Cardiac muscle cell (in vitro differentiated cells and primary cell): ENCODE measurements at regions not wholly inside any gene's neighbourhood (a gene's known extent, or its start where the extent isn't known, plus 50 kb on each side); places are given as distances from the start of the nearest gene placed in this dataset.

Experiments used
- DNase-seq, 2 donors: peaks; one replicate each; pipeline versions ENCODE4 v3.0.0 to v3.0.0-alpha.2; 2010 to 2017; ENCODE audit warnings: low read depth in 1 of 2, low spot score in 1 of 2
- H3K27ac ChIP-seq: fragments of 200-600 bp; sonication (generic); 2 replicates; pipeline ENCODE4 v1.5.1; 2016
- H3K27me3 ChIP-seq: fragments of 200-600 bp; sonication (generic); 2 replicates; pipeline ENCODE4 v1.6.0; 2016; ENCODE audit warnings: control low read depth
- H3K36me3 ChIP-seq: fragments of 200-600 bp; sonication (generic); 2 replicates; pipeline ENCODE4 v1.5.1; 2016; ENCODE audit warnings: control low read depth
- H3K4me1 ChIP-seq: fragments of 200-600 bp; sonication (generic); 2 replicates; pipeline ENCODE4 v1.8.1; 2017; ENCODE audit warnings: low read depth, mild to moderate bottlenecking, mixed run types
- H3K4me3 ChIP-seq: fragments of 200-600 bp; sonication (generic); 2 replicates; pipeline ENCODE4 v1.5.1; 2016; ENCODE audit warnings: mild to moderate bottlenecking
- H3K9me3 ChIP-seq: fragments of 200-600 bp; sonication (generic); 2 replicates; pipeline ENCODE4 v1.5.1; 2017; ENCODE audit warnings: low read depth, mild to moderate bottlenecking, control low read depth
- CTCF ChIP-seq: IDR thresholded peaks from 2 replicates; pipeline ENCODE4 v1.5.1; 2012; ENCODE audit warnings: low read depth, mild to moderate bottlenecking, low read length

DNA sequence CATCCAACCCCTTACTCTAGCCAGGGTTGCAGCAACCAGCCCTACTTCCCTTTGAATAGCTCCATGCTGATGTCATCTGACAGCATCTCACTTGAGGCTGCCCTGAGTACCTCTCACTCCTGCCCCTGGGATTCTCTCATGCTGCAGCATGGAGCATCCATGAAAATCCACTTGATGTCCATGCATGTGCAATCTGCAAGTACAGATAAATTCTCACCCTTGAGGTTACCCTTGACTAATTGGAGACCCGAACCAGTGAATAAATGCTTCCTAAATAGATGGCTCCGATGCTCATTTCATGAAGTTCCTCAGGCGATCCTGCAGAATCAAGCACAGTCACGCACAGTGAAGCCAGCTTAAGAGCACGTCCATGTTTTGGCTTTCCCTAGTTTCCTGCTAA lies 298.3 kb downstream of the RBM43 start:
- Histone ChIP-seq H3K36me3 (no peaks in the 10 kb centered on the region), H3K4me1 (no peaks in the 10 kb centered on the region), H3K4me3 (no peak overlapping the region), H3K9me3 (no peaks in the 10 kb centered on the region), H3K27me3 (no peaks in the 10 kb centered on the region), H3K27ac (no peak overlapping the region)
- TF ChIP-seq CTCF, result no peak
- DNase-seq, result no peak

DNA sequence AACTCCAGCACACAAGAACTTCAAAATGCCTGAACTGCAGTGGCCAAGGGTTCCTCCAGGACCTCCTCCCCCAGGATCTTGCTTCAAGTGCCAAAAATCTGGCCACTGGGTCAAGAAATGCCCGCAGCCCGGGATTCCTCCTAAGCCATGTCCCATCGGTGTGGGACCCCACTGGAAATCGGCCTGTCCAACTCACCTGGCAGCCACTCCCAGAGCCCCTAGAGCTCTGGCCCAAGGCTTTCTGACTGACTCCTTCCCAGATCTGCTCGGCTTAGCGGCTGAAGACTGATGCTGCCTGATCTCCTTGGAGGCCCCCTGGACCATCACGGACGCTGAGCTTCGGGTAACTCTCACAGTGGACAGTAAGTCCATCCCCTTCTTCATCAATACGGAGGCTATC lies 306.4 kb downstream of the RBM43 start:
- DNase-seq, result no peak
- no peak for TF ChIP-seq CTCF
- no peak overlapping the region for H3K4me3 ChIP-seq
- H3K36me3 ChIP-seq, result no peaks in the 10 kb centered on the region
- H3K9me3 ChIP-seq, result no peaks in the 10 kb centered on the region
- no peak overlapping the region for H3K27ac ChIP-seq
- no peaks in the 10 kb centered on the region for H3K4me1 ChIP-seq
- H3K27me3 ChIP-seq, result no peaks in the 10 kb centered on the region

DNA sequence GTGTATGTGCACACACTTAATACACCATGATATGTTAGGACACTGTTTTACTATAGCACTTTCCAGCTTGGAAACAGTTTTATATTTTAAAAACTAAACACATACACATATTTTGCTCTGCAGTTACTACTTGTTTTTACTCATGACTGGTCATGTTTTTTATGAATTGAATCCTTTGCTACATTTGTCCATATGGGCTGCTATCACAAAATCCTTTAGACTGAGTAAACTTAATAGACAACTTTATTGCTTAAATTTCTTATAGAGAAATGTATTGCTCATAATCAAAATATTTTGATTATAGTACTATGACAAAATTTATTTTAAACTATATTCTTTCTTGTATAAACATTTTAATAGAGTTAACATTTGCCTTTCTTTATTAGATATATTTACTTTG lies 314.8 kb downstream of the RBM43 start:
- Histone ChIP-seq H3K4me1 (no peaks in the 10 kb centered on the region), H3K27me3 (no peaks in the 10 kb centered on the region), H3K4me3 (no peak overlapping the region), H3K36me3 (no peaks in the 10 kb centered on the region), H3K9me3 (no peaks in the 10 kb centered on the region), H3K27ac (no peak overlapping the region)
- DNase-seq, result no peak
- no peak for TF ChIP-seq CTCF

- Histone ChIP-seq H3K4me3 (no peak overlapping the region), H3K4me1 (no peaks in the 10 kb centered on the region), H3K27ac (no peak overlapping the region), H3K36me3 (no peaks in the 10 kb centered on the region), H3K27me3 (no peaks in the 10 kb centered on the region), H3K9me3 (no peaks in the 10 kb centered on the region)
- TF ChIP-seq CTCF, result no peak
- DNase-seq, result no peak
Measured at GRCh38 chr2:150944315-150944714, 317.3 kb downstream of the RBM43 start.

DNA sequence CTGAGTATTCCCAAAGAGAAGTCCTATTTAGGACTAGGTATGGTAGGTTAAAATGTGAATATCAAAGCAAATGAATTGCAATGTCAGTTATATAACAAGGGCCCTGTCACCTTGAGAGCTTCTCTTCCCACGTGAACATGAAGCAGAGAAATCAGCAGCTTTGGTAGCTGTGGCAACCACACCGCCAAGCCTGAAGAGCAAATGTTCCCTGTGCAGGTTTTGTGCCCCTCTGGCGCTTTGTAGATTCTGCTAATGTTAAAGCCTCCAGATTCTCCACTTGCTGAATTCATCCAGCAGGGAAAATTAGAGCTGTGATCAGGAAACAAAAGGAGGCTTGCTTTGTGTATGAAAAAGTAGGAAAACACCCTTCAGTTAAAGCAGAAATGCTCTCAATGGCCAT lies 322.6 kb downstream of the RBM43 start:
- H3K9me3 ChIP-seq, result no peaks in the 10 kb centered on the region
- no peak overlapping the region for H3K27ac ChIP-seq
- no peaks in the 10 kb centered on the region for H3K36me3 ChIP-seq
- H3K4me3 ChIP-seq, result no peak overlapping the region
- no peak for TF ChIP-seq CTCF
- no peaks in the 10 kb centered on the region for H3K27me3 ChIP-seq
- peak in 1 of 2 donors; percentile 39 for DNase-seq
- H3K4me1 ChIP-seq, result no peaks in the 10 kb centered on the region

DNA sequence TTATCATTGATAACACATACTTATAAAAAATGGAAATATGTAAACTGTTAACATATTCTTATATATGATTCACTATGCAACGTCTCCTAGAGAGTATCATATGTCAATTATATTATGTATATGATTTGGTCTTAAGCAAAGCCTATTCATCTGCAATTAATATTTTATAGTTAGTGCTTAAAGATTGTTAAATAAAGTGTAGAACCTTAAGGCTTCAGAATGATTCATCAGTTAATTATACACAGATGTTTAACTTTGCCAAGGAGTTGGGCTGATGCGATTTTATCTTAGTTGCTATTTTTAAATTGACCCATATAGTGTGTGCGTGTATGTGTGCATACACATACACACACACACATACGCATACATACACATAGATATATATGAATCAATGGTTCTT lies 323.1 kb downstream of the RBM43 start:
- no peaks in the 10 kb centered on the region for H3K27me3 ChIP-seq
- no peak overlapping the region for H3K27ac ChIP-seq
- DNase-seq, result no peak
- H3K4me1 ChIP-seq, result no peaks in the 10 kb centered on the region
- TF ChIP-seq CTCF, result no peak
- no peak overlapping the region for H3K4me3 ChIP-seq
- H3K9me3 ChIP-seq, result no peaks in the 10 kb centered on the region
- H3K36me3 ChIP-seq, result no peaks in the 10 kb centered on the region
